HT-29 (cell line): ENCODE measurements at regions not wholly inside any gene's neighbourhood (a gene's known extent, or its start where the extent isn't known, plus 50 kb on each side); places are given as distances from the start of the nearest gene placed in this dataset.
"Not testable (repeated sequence)": the region's sequence is repeated elsewhere in the genome, so short reads cannot be mapped to it uniquely, and the experiment has no call there.

Source experiments
- DNase-seq: peaks from one replicate; pipeline ENCODE4 v3.0.0-alpha.2; 2015; ENCODE audit warnings: low spot score

GRCh38 chrX:69062493-69062892, 102.8 kb downstream of the PJA1 start:
- no peak for DNase-seq

- DNase-seq: peak; percentile 81
Observed at GRCh38 chrX:69060631-69061408, 104.4 kb downstream of the PJA1 start.

DNA sequence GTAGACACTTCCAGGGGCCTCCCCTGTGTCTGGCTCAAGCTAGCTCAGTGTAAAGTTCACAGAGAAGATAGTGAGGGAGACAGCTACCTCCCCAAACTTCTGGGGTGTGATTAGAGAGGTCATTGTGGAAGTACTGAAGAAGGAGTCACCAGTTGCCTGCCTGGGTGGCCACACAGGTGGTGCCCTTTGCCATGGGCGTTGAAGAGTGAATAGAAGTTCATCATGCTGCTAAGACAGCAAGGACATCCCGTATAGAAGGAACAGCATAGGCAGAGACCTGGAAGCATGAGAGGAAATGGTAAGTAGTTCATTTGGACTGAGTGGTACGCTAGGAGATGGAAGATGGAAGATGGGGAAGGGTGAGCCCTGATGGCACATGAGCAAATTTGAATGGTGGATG, 110.1 kb downstream of the PJA1 start:
- DNase-seq: no peak

- not testable (repeated sequence) for DNase-seq
Observed at GRCh38 chrX:69054497-69054896, 110.8 kb downstream of the PJA1 start.

GRCh38 chrX:69051901-69052300, 113.4 kb downstream of the PJA1 start:
- DNase-seq: no peak

- DNase-seq: no peak
Observed at GRCh38 chrX:69050051-69050765, 115.0 kb downstream of the PJA1 start.

- DNase-seq: no peak
Observed at GRCh38 chrX:69046996-69047490, 118.2 kb downstream of the PJA1 start.

- DNase-seq: no peak
Observed at GRCh38 chrX:69045616-69046345, 119.5 kb downstream of the PJA1 start.

GRCh38 chrX:69038816-69039215, 126.4 kb downstream of the PJA1 start:
- no peak for DNase-seq

DNA sequence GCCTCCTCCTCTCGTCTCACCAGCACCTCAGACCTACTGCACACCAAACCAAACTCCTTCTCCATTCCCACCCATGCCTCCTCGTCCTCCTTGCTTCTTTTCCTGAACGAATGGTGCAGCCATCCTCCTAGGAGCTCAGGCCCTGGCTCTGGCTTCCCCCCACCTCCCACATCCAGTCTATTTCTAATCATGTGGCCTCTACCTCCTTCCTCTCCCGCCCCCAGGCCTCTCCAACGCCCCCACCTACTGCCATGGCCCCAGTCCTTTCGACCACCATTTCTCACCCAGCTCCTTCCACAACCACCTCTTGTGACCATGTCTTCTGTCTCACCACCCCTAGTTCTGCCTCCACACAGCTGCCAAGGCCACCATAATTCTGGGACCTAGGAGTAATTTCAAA, 127.1 kb downstream of the PJA1 start:
- DNase-seq: no peak

DNA sequence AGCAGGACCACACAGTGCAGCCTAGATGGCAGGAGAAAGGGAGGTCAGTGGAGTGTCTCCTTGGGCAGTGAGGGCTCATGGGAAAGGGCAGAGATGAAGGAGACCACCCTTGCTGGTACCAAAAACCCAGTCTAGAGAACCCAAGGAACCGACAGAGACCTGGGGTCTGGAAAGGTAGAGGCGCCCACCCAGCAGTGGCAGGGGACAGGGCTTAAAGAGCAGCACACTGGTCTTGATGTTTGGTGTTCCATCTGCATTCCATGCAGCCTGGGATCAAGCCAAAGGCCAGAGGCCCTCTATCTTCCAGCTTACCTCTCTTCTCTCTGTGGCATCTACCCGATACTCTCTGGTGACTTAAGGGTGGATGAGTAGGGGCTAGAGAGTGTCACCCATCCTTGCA, 127.5 kb downstream of the PJA1 start:
- DNase-seq: no peak

GRCh38 chrX:69036674-69037573, 128.3 kb downstream of the PJA1 start:
- no peak for DNase-seq

GRCh38 chrX:69034451-69034850, 130.8 kb downstream of the PJA1 start:
- DNase-seq: no peak

DNA sequence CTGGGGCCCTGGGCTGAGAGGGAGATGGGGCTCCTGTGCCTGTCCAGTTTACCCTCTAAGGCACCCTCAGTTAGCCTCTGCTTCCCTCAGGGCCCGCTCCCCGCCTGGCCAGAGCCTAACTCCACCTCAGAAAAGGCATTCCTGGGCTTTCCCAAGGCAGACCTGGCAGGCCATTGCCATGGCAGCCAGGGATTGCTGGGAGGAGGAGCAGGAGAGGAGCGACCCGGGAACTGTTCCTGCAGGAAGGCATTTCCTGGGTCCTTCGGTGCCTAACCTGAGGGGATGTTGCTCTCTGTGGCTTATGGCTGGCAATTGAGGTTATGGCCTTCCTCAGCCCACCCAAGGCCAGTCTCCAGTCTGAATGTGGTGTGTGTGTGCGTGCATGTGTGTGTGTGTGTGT, 131.3 kb downstream of the PJA1 start:
- DNase-seq: no peak

GRCh38 chrX:69032601-69033000, 132.7 kb downstream of the PJA1 start:
- DNase-seq: peak; percentile 76

GRCh38 chrX:69031971-69032391, 133.3 kb downstream of the PJA1 start:
- DNase-seq: peak; percentile 46

- DNase-seq: peak; percentile 65
Observed at GRCh38 chrX:69031181-69031580, 134.1 kb downstream of the PJA1 start.

GRCh38 chrX:69029771-69030170, 135.5 kb downstream of the PJA1 start:
- no peak for DNase-seq

DNA sequence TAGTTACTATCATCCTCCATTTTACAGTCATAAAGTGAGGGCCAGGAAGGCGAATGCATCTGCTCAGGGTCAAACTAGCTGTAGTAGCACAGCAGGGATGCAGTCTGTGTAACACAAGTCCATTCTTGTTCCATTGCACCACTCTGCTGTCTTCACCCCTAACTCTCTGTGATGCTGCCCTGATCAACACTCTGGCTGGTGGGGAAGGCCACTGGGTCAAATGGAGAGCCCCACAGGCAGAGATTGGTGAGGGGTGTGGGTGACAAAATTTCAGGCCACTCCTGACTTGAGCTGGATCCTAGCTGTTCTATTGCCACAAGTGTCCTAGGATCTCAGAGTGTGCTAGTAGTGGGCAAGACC, 136.5 kb downstream of the PJA1 start:
- no peak for DNase-seq

DNA sequence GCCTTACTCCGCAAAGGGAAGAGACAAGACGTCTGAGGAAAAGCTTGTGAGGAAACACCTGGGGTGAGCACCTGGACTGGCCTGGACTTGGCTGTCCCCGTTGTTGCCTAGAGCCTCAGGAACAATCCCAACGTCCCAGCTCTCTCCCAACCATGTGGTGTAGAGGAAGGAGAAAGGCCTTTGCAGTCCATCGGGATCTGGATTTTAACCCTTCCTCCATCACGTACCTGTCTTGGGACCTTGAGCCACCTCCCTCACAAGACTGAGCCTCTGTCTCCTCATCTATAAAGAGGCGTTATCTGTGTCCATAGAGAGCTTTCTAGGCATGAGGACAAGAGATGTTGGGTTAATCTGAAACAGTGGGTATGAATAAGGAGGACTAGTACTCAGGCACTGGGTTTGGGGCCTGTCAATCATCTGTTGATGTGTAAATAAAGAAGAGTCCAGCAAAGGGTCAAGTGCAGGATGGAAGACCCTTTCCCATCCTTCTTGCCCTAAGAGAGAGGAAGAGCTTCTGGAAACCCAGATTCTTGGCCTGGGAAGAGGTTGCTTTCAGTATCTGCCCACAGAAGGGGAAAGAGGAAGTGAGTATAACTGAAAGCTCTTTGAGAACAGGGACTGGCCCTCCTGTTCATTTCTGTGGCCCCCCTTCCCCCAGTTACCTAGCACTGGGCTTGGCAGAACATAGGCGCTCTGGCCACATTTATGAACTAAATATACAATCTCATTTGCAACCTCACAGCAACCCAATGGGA, 137.1 kb downstream of the PJA1 start:
- DNase-seq: no peak
